ENCODE measurements at regions not wholly inside any gene's neighbourhood (a gene's known extent, or its start where the extent isn't known, plus 50 kb on each side); places are given as distances from the start of the nearest gene placed in this dataset.

DNA sequence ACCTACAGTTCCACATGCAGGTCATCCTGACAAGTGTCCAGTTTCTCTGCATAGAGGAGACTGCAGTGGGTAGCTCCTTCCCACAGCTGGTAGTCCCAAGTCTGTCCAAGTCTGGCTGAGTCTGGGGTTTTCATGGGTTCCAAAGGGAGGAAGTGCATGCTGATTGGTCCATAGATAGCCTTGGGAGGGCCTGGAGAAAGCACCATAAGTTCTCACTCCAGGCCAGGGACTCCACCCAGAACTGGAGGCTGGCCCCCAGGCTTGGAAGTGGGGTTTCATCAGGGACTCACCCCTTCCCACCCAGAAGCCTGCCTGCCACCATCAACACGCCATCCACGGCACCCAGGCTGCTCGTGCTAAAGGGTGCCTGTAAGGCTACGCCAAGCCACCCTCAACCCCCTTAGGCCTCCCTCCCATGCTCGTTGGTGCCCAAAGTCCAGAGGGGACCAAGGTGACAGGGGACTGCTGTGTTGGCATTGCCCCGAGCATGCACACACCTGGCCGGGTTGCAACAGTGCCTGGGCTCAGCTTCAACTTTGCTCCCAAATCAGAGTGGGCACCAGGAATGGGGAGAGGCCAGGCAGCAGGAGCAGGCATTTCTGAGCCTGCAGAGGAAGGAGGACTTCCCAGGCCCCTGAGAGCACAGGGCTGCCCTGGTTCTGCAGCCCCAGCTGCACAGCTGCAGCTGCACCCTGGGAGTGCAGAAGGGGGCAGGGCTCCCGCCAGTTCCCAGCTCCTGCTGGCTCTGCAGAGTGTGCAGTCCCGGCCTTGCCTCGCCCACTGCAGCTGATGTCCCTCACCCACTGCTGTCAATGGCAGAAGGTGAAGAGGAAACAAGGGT lies 116.5 kb upstream of the MAP2 start:
- no peak overlapping the region for H3K27ac ChIP-seq (ENCODE audit: low read depth in 1 of 2, low read length in 2 of 2)
- DNase-seq (ENCODE audit: low spot score), result no peak
- no peak overlapping the region for H3K9ac ChIP-seq (ENCODE audit: low read depth in 1 of 2, low read length in 2 of 2)
- TF ChIP-seq JUND (IDR thresholded peaks at IDR 0.05) (no peak), EGR1 (IDR thresholded peaks at IDR 0.05; ENCODE audit: low read depth in 2 of 2) (no peak), CTCF (IDR thresholded peaks at IDR 0.05; ENCODE audit: low read depth, low read length, missing input control) (no peak), HNF4G (IDR thresholded peaks at IDR 0.05) (no peak), ATF3 (IDR thresholded peaks at IDR 0.05) (no peak), FOXA2 (IDR thresholded peaks at IDR 0.05) (no peak), YY1 (IDR thresholded peaks at IDR 0.05) (no peak), RXRA (IDR thresholded peaks at IDR 0.05) (no peak), SP1 (IDR thresholded peaks at IDR 0.05) (no peak), TAF1 (conservative IDR thresholded peaks at IDR 0.05) (no peak), GABPA (IDR thresholded peaks at IDR 0.05 in 1 of 2, conservative IDR thresholded peaks at IDR 0.05 in 1 of 2) (no peak), FOXA1 (IDR thresholded peaks at IDR 0.05) (no peak), HNF4A (conservative IDR thresholded peaks at IDR 0.05) (no peak), NR2F2 (IDR thresholded peaks at IDR 0.05) (no peak)
- TF ChIP-seq, protein P1, sequence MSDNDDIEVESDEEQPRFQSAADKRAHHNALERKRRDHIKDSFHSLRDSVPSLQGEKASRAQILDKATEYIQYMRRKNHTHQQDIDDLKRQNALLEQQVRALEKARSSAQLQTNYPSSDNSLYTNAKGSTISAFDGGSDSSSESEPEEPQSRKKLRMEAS (IDR thresholded peaks at IDR 0.05), result no peak
- TF ChIP-seq, protein P2, sequence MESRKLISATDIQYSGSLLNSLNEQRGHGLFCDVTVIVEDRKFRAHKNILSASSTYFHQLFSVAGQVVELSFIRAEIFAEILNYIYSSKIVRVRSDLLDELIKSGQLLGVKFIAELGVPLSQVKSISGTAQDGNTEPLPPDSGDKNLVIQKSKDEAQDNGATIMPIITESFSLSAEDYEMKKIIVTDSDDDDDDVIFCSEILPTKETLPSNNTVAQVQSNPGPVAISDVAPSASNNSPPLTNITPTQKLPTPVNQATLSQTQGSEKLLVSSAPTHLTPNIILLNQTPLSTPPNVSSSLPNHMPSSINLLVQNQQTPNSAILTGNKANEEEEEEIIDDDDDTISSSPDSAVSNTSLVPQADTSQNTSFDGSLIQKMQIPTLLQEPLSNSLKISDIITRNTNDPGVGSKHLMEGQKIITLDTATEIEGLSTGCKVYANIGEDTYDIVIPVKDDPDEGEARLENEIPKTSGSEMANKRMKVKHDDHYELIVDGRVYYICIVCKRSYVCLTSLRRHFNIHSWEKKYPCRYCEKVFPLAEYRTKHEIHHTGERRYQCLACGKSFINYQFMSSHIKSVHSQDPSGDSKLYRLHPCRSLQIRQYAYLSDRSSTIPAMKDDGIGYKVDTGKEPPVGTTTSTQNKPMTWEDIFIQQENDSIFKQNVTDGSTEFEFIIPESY (IDR thresholded peaks at IDR 0.05), result no peak
- TF ChIP-seq, protein P3, sequence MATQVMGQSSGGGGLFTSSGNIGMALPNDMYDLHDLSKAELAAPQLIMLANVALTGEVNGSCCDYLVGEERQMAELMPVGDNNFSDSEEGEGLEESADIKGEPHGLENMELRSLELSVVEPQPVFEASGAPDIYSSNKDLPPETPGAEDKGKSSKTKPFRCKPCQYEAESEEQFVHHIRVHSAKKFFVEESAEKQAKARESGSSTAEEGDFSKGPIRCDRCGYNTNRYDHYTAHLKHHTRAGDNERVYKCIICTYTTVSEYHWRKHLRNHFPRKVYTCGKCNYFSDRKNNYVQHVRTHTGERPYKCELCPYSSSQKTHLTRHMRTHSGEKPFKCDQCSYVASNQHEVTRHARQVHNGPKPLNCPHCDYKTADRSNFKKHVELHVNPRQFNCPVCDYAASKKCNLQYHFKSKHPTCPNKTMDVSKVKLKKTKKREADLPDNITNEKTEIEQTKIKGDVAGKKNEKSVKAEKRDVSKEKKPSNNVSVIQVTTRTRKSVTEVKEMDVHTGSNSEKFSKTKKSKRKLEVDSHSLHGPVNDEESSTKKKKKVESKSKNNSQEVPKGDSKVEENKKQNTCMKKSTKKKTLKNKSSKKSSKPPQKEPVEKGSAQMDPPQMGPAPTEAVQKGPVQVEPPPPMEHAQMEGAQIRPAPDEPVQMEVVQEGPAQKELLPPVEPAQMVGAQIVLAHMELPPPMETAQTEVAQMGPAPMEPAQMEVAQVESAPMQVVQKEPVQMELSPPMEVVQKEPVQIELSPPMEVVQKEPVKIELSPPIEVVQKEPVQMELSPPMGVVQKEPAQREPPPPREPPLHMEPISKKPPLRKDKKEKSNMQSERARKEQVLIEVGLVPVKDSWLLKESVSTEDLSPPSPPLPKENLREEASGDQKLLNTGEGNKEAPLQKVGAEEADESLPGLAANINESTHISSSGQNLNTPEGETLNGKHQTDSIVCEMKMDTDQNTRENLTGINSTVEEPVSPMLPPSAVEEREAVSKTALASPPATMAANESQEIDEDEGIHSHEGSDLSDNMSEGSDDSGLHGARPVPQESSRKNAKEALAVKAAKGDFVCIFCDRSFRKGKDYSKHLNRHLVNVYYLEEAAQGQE (IDR thresholded peaks at IDR 0.05), result no peak
- no peaks in the 10 kb centered on the region for H3K27me3 ChIP-seq (ENCODE audit: control insufficient read depth in 4 of 4, insufficient read depth in 4 of 4, low read length in 3 of 4)
- no peaks in the 10 kb centered on the region for H3K9me3 ChIP-seq (ENCODE audit: control insufficient read depth in 4 of 4, low read length in 3 of 4)
- WGBS, result 74% methylated on average over 10 of the region's 10 CpGs
- H3K4me3 ChIP-seq (ENCODE audit: low read depth in 1 of 3, low read length in 3 of 3), result no peak overlapping the region
- H3K4me1 ChIP-seq (ENCODE audit: control insufficient read depth in 4 of 4, insufficient read depth in 4 of 4, low read length in 3 of 4), result no peaks in the 10 kb centered on the region
- H3K36me3 ChIP-seq (ENCODE audit: control insufficient read depth in 4 of 4, insufficient read depth in 3 of 4, low read depth in 1 of 4, low read length in 3 of 4), result no peaks in the 10 kb centered on the region
